ENCODE measurements at regions not wholly inside any gene's neighbourhood (a gene's known extent, or its start where the extent isn't known, plus 50 kb on each side); places are given as distances from the start of the nearest gene placed in this dataset.

- TF ChIP-seq ZBTB26 (tag by site-specific recombination; optimal IDR thresholded peaks at IDR 0.05) (no peak), CTCF (tag by site-specific recombination; IDR thresholded peaks at IDR 0.05) (no peak), ZBTB49 (tag by site-specific recombination; IDR thresholded peaks at IDR 0.05; ENCODE audit: low read depth) (no peak), YY1 (tag by site-specific recombination; IDR thresholded peaks at IDR 0.05) (no peak), KLF8 (tag by site-specific recombination; IDR thresholded peaks at IDR 0.05) (no peak), PATZ1 (tag by site-specific recombination; IDR thresholded peaks at IDR 0.05) (no peak), ZNF639 (tag by site-specific recombination; IDR thresholded peaks at IDR 0.05) (no peak), ZNF302 (tag by site-specific recombination; IDR thresholded peaks at IDR 0.05; ENCODE audit: low read depth) (no peak), ZNF311 (tag by site-specific recombination; IDR thresholded peaks at IDR 0.05; ENCODE audit: borderline replicate concordance) (no peak), ZSCAN4 (tag by site-specific recombination; IDR thresholded peaks at IDR 0.05) (no peak), ZNF423 (tag by site-specific recombination; IDR thresholded peaks at IDR 0.05) (no peak), ZNF223 (tag by site-specific recombination; IDR thresholded peaks at IDR 0.05) (no peak), ATF2 (tag by site-specific recombination; IDR thresholded peaks at IDR 0.05; ENCODE audit: low read depth) (no peak), SCRT2 (tag by site-specific recombination; IDR thresholded peaks at IDR 0.05) (no peak)
Measured at GRCh38 chr12:78556651-78557050, 307.9 kb upstream of the SYT1 start.

All from HEK293 (cell line).